ENCODE measurements at regions not wholly inside any gene's neighbourhood (a gene's known extent, or its start where the extent isn't known, plus 50 kb on each side); places are given as distances from the start of the nearest gene placed in this dataset.

DNA sequence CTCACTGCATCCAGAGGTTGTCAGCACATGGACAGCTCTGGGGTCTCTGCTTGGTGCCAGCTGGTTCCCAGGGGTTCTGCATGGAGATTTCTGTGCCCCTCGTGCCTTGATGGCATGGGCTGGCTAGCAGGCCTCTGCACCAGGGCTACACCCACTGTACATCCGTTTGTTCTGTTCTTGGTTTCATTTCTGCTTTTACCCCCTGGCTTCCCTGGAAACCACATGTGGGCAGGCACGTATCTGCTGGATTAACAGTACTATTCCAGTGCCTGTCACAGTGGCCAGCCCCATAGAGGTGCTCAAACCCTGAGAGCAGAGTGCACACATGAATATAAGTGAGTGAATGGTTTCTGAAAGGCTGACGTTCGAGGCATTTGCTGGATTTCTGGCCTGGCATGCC, 207.2 kb upstream of the GPR26 start:
- TF ChIP-seq ESRRA (IDR thresholded peaks at IDR 0.05; ENCODE audit: borderline replicate concordance, low read length) (no peak), RFX5 (IDR thresholded peaks at IDR 0.05) (no peak), EP300 (IDR thresholded peaks at IDR 0.05) (no peak), BHLHE40 (IDR thresholded peaks at IDR 0.05; ENCODE audit: low read depth, low read length) (no peak), CHD2 (IDR thresholded peaks at IDR 0.05; ENCODE audit: low read length, partially characterized antibody) (no peak), ELK1 (IDR thresholded peaks at IDR 0.05; ENCODE audit: low read depth, low read length) (no peak)
- TF ChIP-seq, protein P1, sequence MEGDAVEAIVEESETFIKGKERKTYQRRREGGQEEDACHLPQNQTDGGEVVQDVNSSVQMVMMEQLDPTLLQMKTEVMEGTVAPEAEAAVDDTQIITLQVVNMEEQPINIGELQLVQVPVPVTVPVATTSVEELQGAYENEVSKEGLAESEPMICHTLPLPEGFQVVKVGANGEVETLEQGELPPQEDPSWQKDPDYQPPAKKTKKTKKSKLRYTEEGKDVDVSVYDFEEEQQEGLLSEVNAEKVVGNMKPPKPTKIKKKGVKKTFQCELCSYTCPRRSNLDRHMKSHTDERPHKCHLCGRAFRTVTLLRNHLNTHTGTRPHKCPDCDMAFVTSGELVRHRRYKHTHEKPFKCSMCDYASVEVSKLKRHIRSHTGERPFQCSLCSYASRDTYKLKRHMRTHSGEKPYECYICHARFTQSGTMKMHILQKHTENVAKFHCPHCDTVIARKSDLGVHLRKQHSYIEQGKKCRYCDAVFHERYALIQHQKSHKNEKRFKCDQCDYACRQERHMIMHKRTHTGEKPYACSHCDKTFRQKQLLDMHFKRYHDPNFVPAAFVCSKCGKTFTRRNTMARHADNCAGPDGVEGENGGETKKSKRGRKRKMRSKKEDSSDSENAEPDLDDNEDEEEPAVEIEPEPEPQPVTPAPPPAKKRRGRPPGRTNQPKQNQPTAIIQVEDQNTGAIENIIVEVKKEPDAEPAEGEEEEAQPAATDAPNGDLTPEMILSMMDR (IDR thresholded peaks at IDR 0.05): no peak
